ENCODE measurements at regions not wholly inside any gene's neighbourhood (a gene's known extent, or its start where the extent isn't known, plus 50 kb on each side); places are given as distances from the start of the nearest gene placed in this dataset.
"Not testable (repeated sequence)": the region's sequence is repeated elsewhere in the genome, so short reads cannot be mapped to it uniquely, and the experiment has no call there.

DNA sequence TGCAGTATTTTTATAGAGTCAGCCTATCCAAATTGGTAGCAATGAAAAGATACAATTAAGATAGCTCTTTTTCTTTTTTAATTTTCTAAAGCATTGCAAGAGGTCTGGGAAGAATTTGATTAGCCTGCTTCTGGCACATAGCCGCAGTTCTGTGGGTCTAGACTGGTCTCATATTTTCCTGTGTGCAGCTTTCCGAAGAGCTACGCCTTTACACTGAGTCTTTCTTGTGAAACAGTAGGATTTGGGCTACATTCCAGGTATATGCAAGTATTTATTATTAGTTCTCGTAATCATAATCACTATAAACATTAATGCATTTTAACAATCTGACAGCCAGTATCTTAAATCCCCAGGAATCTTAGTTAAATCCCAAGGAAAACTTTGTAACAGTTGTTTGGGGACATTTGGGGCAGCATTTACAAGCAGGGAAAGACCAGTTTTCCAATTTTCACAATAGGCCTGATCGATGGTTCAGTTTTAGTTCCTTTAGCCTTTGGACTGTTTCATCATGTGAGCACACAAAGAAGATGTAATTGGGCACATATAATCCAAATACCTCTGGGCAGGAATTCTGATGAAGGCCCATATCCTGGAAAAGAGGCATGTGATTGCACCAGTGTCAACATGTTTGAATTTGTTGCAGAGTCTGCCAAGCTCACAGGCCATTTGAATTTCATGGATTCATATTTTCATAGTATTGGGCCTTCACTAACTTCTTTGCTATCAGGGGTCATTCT lies 287.3 kb downstream of the INHBA start:
- TF ChIP-seq, protein P1, sequence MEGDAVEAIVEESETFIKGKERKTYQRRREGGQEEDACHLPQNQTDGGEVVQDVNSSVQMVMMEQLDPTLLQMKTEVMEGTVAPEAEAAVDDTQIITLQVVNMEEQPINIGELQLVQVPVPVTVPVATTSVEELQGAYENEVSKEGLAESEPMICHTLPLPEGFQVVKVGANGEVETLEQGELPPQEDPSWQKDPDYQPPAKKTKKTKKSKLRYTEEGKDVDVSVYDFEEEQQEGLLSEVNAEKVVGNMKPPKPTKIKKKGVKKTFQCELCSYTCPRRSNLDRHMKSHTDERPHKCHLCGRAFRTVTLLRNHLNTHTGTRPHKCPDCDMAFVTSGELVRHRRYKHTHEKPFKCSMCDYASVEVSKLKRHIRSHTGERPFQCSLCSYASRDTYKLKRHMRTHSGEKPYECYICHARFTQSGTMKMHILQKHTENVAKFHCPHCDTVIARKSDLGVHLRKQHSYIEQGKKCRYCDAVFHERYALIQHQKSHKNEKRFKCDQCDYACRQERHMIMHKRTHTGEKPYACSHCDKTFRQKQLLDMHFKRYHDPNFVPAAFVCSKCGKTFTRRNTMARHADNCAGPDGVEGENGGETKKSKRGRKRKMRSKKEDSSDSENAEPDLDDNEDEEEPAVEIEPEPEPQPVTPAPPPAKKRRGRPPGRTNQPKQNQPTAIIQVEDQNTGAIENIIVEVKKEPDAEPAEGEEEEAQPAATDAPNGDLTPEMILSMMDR (conservative IDR thresholded peaks at IDR 0.05): no peak
- no peak overlapping the region for H3K27ac ChIP-seq

DNA sequence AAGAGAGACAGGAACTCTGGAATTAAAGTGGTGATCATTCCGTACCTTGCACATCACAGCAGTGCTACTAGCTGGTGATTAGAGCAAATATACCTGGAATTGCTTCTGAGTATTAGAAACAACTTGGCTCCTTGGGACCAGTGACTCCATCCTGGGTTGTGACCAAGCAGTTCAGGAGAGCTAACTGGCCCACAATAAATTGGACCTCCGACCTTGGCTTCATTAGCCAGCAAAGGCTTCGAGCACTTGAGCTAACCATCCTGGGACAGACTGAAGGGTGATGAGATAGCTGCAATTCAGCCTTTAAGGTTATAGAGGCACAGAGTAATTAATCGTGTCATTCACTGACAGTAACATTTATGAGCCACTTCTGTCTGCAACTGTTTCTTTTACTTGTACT lies 287.8 kb downstream of the INHBA start:
- no peak overlapping the region for H3K27ac ChIP-seq
- TF ChIP-seq, protein P1 (conservative IDR thresholded peaks at IDR 0.05): no peak

DNA sequence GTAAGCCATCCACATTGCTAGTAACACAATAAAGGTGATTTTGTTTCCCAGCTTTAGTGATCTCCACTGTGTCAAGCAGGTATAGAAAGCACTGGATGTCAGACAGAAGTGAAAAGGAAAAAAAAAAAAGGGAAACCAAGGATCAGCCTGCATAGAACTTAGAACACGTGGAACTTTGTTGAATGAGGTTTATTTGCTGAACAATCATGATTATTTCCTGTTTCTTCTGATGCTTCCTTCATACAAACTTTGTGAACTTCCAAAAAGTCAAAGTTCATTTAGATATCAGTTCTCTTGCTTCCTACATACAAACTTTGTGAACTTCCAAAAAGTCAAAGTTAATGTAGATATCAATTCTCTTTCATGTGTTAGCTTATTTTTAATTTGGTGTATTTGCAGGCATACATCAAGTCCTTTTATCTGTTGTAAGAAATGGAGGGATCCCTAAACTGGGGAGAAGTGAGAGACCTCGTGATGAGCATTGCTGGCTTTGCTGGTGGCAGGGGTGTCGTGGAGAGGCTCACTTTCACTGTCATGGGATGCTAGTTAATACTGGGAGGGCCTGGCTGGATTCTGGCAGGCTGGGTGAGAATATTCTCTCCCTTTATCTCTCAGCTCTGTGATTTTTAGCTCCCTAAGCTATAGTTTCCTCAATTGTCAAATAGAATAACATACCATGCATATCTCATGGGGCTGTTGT lies 298.4 kb downstream of the INHBA start:
- TF ChIP-seq, protein P1 (conservative IDR thresholded peaks at IDR 0.05): no peak
- no peak overlapping the region for H3K27ac ChIP-seq

DNA sequence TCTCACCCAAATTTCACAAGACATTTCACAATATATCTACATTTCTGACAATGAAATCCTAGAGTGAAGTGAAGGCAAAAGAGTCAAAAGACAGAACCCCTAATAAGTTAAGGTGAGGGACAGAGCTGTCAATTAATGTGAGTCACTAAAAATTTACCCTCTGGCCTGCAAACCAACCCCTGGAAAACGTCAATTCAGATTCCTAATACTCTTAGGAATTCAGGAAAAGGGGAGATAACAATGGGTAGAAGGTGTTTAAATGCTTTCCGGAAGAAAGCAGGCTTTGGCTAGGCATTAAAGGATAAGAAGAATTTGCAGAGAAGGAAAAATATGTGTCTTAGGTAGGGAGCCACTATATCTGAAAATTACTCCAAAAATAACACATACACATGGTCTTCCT lies 299.6 kb downstream of the INHBA start:
- TF ChIP-seq, protein P1 (conservative IDR thresholded peaks at IDR 0.05): no peak
- no peak overlapping the region for H3K27ac ChIP-seq

DNA sequence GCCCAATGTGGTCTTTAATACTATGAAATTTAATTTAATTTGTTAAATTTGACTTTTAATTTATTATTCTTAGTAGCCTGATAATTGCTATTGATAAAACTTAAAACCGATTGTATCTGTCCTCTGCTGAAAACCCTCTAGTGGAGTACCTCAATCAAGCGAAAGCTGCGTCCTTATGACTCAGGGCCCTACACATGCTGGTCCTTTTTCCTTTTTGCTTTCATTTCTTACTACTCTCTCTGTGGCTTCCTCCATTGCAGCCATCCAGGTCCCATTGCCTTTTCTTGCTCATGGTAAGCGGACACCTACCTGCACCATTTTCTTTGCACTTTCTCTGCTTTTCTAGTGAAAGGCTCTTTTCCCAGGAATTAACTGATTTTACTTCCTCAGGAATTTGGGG lies 301.1 kb downstream of the INHBA start:
- TF ChIP-seq, protein P1 (conservative IDR thresholded peaks at IDR 0.05): no peak
- no peak overlapping the region for H3K27ac ChIP-seq

DNA sequence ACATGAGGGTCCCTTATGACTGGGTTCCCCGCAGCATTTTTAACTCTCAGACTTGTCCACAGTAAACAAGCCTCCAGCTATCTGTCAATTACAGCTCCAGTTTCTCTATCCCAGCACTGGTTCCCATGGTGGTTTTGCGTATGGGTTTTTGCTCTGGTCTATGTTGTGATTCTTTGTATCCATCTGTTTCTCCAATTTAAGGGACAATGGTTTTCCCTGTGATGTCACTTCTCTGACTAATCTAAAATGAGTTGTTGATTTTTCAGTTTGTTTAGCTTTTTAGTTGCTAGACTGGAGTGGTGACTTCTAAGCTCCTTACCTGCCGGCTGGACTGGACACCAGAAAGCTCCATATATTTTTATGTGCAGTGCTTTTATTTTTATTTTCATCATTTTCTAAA lies 303.7 kb downstream of the INHBA start:
- TF ChIP-seq, protein P1 (conservative IDR thresholded peaks at IDR 0.05): no peak
- peak overlapping the region; percentile 10; the same call in 1 of the 2 replicates for H3K27ac ChIP-seq

DNA sequence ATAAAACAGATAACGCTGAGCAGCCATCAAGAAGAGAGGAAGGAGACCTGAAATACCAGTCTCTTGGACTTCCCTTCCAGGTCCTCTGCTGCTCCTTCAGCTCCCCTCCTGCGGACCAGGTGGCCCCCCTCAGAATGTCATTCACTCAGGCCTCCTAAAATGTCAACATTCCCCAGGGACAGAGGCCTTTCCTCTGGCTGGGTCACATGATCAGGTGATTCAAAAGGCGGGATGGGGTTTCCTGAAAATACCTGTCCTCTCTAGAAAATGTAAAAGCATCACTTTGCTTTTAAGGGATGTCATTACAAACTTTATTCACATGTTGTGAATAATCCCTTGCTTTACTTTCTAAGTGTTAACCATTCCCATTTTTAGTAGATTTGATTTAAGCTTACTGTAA lies 311.1 kb downstream of the INHBA start:
- H3K27ac ChIP-seq: no peak overlapping the region

DNA sequence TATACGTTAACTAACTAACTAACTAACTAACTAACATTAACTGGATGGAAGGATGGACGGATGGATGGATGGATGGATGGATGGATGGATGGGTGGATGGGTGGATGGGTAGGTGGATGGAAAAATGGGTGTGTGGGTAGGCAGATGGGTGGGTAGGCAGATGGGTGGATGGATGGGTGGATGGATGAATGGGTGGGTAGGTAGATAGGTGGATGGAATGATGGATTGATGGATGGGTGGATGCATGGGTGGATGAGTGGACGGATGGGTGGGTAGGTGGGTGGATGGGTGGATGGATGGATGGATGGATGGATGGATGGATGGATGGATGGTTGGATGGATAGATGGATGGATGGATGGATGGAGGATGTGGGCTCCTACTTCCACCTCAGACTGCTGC lies 314.0 kb downstream of the INHBA start:
- H3K27ac ChIP-seq: not testable (repeated sequence)

More for the DNA sequence above, 311.1 kb downstream of the INHBA start:
- TF ChIP-seq, protein P1 (conservative IDR thresholded peaks at IDR 0.05): no peak
